SK-N-SH (cell line): ENCODE measurements at regions not wholly inside any gene's neighbourhood (a gene's known extent, or its start where the extent isn't known, plus 50 kb on each side); places are given as distances from the start of the nearest gene placed in this dataset.
A peak's percentile ranks its signal among the peaks of the same experiment; 100 is the strongest.

Experiments
- CTCF ChIA-PET: fragments of 300-600, 350-600 bp; formaldehyde crosslinking; extraction: SDS; loops from one replicate; lab custom pipeline; 2021; lab: Yijun Ruan, JAX
- POLR2A ChIA-PET: fragments of 350-600 bp; sonication (Branson Sonifier 250); formaldehyde crosslinking; extraction: SDS; loops from one replicate; lab custom pipeline; 2020; ENCODE audit warnings: antibody characterized with exemption, inconsistent platforms; lab: Yijun Ruan, JAX
- DNase-seq: peaks from one replicate; pipeline ENCODE4 v3.0.0; 2012
- H2AFZ ChIP-seq: fragments of 200-600 bp; sonication (generic); 2 replicates; pipeline ENCODE4 v1.8.1; 2016; ENCODE audit warnings: antibody characterized with exemption, mild to moderate bottlenecking, low read depth
- H3F3A ChIP-seq: fragments of 200-600 bp; sonication (generic); replicated peaks from 2 replicates; pipeline ENCODE3; 2016; ENCODE audit warnings: antibody characterized with exemption, mild to moderate bottlenecking; ENCODE audit not compliant: insufficient read depth
- H3K27ac ChIP-seq, 2 experiments: fragments of 200-500 bp in 1 of 2; fragments of 200-600 bp in 1 of 2; sonication (Bioruptor generic) in 1 of 2; sonication (generic), shearing (Covaris generic) in 1 of 2; 2 replicates each; pipeline versions ENCODE4 v1.5.1 to v1.6.1; 2014 to 2016; ENCODE audit warnings: low read depth in 2 of 2, inconsistent platforms in 1 of 2, low read length in 1 of 2, mild to moderate bottlenecking in 1 of 2, mixed read lengths in 1 of 2
- H3K27me3 ChIP-seq: fragments of 200-600 bp; sonication (generic), shearing (Covaris generic); 2 replicates; pipeline ENCODE4 v1.6.1; 2016; ENCODE audit warnings: mixed run types; ENCODE audit not compliant: insufficient read depth
- H3K36me3 ChIP-seq, 2 experiments: fragments of 200-500 bp in 1 of 2; fragments of 200-600 bp in 1 of 2; sonication (Bioruptor generic) in 1 of 2; sonication (generic) in 1 of 2; replicated peaks in 1 of 2; 2 replicates each; pipeline versions ENCODE3 to v1.5.1; 2014 to 2016; ENCODE audit warnings: low read length in 1 of 2, mild to moderate bottlenecking in 1 of 2; ENCODE audit not compliant: insufficient read depth in 2 of 2, control insufficient read depth in 1 of 2
- H3K4me1 ChIP-seq, 2 experiments: fragments of 200-500 bp in 1 of 2; fragments of 200-600 bp in 1 of 2; sonication (Bioruptor generic) in 1 of 2; sonication (generic), shearing (Covaris generic) in 1 of 2; 2 replicates each; pipeline versions ENCODE4 v1.5.1 to v1.6.1; 2014 to 2016; ENCODE audit warnings: low read depth in 1 of 2, low read length in 1 of 2, mixed run types in 1 of 2; ENCODE audit not compliant: insufficient read depth in 2 of 2, control insufficient read depth in 1 of 2
- H3K4me2 ChIP-seq: fragments of 200-600 bp; sonication (generic), shearing (Covaris generic); 2 replicates; pipeline ENCODE4 v1.6.1; 2017; ENCODE audit warnings: mixed run types
- H3K4me3 ChIP-seq, 2 experiments: fragments of 200-500 bp in 1 of 2; fragments of 200-600 bp in 1 of 2; sonication (Bioruptor generic) in 1 of 2; sonication (generic), shearing (Covaris generic) in 1 of 2; 2 replicates each; pipeline versions ENCODE4 v1.5.1 to v1.8.1; 2014 to 2016; ENCODE audit warnings: low read depth in 2 of 2, inconsistent platforms in 1 of 2, low read length in 1 of 2, mild to moderate bottlenecking in 1 of 2, mixed read lengths in 1 of 2, moderate library complexity in 1 of 2
- H3K79me2 ChIP-seq: fragments of 200-600 bp; sonication (generic); 2 replicates; pipeline ENCODE4 v1.8.1; 2017; ENCODE audit warnings: mild to moderate bottlenecking; ENCODE audit not compliant: insufficient read depth
- H3K9ac ChIP-seq: fragments of 200-600 bp; sonication (generic); 2 replicates; pipeline ENCODE4 v1.6.1; 2017; ENCODE audit warnings: mixed run types
- H3K9me2 ChIP-seq: fragments of 200-600 bp; sonication (generic); 2 replicates; pipeline ENCODE4 v1.6.1; 2017; ENCODE audit warnings: mixed run types
- H3K9me3 ChIP-seq: fragments of 200-600 bp; sonication (generic); 2 replicates; pipeline ENCODE4 v1.6.1; 2017; ENCODE audit warnings: mixed run types, mild to moderate bottlenecking, moderate library complexity
- H4K20me1 ChIP-seq: fragments of 200-600 bp; sonication (generic); 2 replicates; pipeline ENCODE4 v1.6.1; 2017; ENCODE audit warnings: mild to moderate bottlenecking, mixed run types; ENCODE audit not compliant: insufficient read depth
- EP300 ChIP-seq, 2 experiments: IDR thresholded peaks; 2 replicates each; pipeline versions ENCODE4 v1.4.0 to v1.6.1; 2012; ENCODE audit warnings: borderline replicate concordance in 1 of 2, low read depth in 1 of 2, low read length in 1 of 2
- FOXJ3 ChIP-seq: sonication (generic); formaldehyde crosslinking; IDR thresholded peaks from 2 replicates; pipeline ENCODE4 v1.5.1; 2020; ENCODE audit warnings: mild to moderate bottlenecking, missing genetic modification reagents
- FOXM1 ChIP-seq: IDR thresholded peaks from 2 replicates; pipeline ENCODE4 v1.4.0; 2012; ENCODE audit warnings: low read depth, mild to moderate bottlenecking
- GABPA ChIP-seq: IDR thresholded peaks from 2 replicates; pipeline ENCODE4 v1.4.0; 2012; ENCODE audit warnings: low read depth, mild to moderate bottlenecking
- MEF2A ChIP-seq: IDR thresholded peaks from 2 replicates; pipeline ENCODE4 v1.4.0; 2012; ENCODE audit warnings: low read depth, borderline replicate concordance
- MXI1 ChIP-seq: IDR thresholded peaks from 2 replicates; pipeline ENCODE4 v1.6.1; 2012; ENCODE audit warnings: mild to moderate bottlenecking, low read depth, low read length, improper control_type of control experiment
- NRF1 ChIP-seq: IDR thresholded peaks from 2 replicates; pipeline ENCODE4 v1.6.1; 2012; ENCODE audit warnings: low read depth, mild to moderate bottlenecking, low read length
- RFX5 ChIP-seq: IDR thresholded peaks from 2 replicates; pipeline ENCODE4 v1.6.1; 2012; ENCODE audit warnings: mild to moderate bottlenecking, improper control_type of control experiment, low read length
- RXRA ChIP-seq: IDR thresholded peaks from 2 replicates; pipeline ENCODE4 v1.4.0; 2012; ENCODE audit warnings: low read depth, mild to moderate bottlenecking, borderline replicate concordance
- SIN3A ChIP-seq: IDR thresholded peaks from 2 replicates; pipeline ENCODE4 v1.6.1; 2012; ENCODE audit warnings: low read depth, mild to moderate bottlenecking, low read length, moderate library complexity, borderline replicate concordance
- TAF1 ChIP-seq: IDR thresholded peaks from 2 replicates; pipeline ENCODE4 v1.6.1; 2012; ENCODE audit warnings: low read depth, mild to moderate bottlenecking, low read length, moderate library complexity, borderline replicate concordance
- TCF12 ChIP-seq: IDR thresholded peaks from 2 replicates; pipeline ENCODE4 v1.4.0; 2012
- YY1 ChIP-seq: IDR thresholded peaks from 2 replicates; pipeline ENCODE4 v1.4.0; 2012; ENCODE audit warnings: low read depth, mild to moderate bottlenecking
- WGBS: methylation state at CpG from one replicate; pipeline ENCODE4 v1.1.6; 2017; ENCODE audit warnings: low lambda C conversion rate; 5-methylcytosine and 5-hydroxymethylcytosine counted together
- TF ChIP-seq, protein P1 (sequence below): IDR thresholded peaks from 2 replicates; pipeline ENCODE4 v1.4.0; 2012; ENCODE audit warnings: low read depth, borderline replicate concordance
- TF ChIP-seq, protein P2 (sequence below): IDR thresholded peaks from 2 replicates; pipeline ENCODE4 v1.6.1; 2012; ENCODE audit warnings: mild to moderate bottlenecking, low read depth, low read length, moderate library complexity
- TF ChIP-seq, protein P3 (sequence below): IDR thresholded peaks from 2 replicates; pipeline ENCODE4 v1.4.0; 2012; ENCODE audit warnings: low read depth, borderline replicate concordance

DNA sequence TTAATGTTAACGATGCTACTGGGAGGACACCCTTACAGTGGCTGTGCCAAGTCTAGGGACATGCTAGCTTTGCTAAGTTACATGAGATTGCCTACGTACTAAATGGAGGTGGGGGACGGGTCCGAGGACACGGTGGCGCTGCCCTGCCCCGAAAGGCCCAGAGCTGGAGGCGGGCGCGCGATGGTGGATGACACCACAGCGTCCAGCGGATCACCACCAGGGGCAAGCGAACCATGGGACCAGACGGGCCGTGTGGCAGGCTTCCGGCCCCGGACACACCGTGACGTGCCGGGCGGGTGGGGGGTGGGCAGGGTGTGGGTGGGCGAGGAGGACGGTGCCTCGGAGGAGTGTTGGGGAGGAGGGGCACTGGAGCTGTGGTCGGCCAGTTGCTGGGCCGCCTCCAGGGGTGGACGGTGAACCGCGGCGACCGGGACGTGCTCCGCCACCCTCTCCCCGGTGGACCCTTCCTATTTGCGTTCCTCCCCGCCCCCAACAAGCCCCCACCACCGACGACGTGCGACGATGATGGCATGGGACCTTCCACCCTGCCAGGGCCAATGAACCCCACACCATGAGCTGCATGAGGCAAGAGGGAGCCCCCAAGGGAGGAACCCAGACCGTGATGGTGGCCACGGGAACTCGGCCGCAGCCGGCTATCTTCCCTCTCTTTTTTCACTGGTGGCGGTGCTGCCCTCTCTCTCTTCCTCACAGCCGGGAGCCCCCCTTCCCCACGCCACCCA lies 773.3 kb upstream of the DEFB115 start:
- no peaks in the 10 kb centered on the region for H3F3A ChIP-seq
- no peaks in the 10 kb centered on the region for H3K36me3 ChIP-seq
- H3K9ac ChIP-seq, result no peak overlapping the region
- no peaks in the 10 kb centered on the region for H3K9me3 ChIP-seq
- peak; percentile 7 for DNase-seq
- no peak overlapping the region for H3K27ac ChIP-seq
- H3K27me3 ChIP-seq, result no peaks in the 10 kb centered on the region; the same call in 1 of the 2 replicates
- ChIA-PET POLR2A (no interaction called here), CTCF (no interaction called here)
- H3K4me2 ChIP-seq, result no peak overlapping the region
- 47% methylated on average over 29 of the region's 50 CpGs for WGBS
- H2AFZ ChIP-seq, result no peak overlapping the region
- H3K79me2 ChIP-seq, result no peaks in the 10 kb centered on the region
- H3K9me2 ChIP-seq, result no peaks in the 10 kb centered on the region
- TF ChIP-seq RXRA (no peak), EP300 (IDR thresholded peaks at IDR 0.05; ENCODE audit: borderline replicate concordance in 1 of 2, low read depth in 1 of 2, low read length in 1 of 2) (no peak), YY1 (no peak), TAF1 (no peak), NRF1 (no peak), MEF2A (no peak)
- TF ChIP-seq, protein P1, sequence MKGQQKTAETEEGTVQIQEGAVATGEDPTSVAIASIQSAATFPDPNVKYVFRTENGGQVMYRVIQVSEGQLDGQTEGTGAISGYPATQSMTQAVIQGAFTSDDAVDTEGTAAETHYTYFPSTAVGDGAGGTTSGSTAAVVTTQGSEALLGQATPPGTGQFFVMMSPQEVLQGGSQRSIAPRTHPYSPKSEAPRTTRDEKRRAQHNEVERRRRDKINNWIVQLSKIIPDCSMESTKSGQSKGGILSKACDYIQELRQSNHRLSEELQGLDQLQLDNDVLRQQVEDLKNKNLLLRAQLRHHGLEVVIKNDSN, result no peak
- TF ChIP-seq, protein P2, sequence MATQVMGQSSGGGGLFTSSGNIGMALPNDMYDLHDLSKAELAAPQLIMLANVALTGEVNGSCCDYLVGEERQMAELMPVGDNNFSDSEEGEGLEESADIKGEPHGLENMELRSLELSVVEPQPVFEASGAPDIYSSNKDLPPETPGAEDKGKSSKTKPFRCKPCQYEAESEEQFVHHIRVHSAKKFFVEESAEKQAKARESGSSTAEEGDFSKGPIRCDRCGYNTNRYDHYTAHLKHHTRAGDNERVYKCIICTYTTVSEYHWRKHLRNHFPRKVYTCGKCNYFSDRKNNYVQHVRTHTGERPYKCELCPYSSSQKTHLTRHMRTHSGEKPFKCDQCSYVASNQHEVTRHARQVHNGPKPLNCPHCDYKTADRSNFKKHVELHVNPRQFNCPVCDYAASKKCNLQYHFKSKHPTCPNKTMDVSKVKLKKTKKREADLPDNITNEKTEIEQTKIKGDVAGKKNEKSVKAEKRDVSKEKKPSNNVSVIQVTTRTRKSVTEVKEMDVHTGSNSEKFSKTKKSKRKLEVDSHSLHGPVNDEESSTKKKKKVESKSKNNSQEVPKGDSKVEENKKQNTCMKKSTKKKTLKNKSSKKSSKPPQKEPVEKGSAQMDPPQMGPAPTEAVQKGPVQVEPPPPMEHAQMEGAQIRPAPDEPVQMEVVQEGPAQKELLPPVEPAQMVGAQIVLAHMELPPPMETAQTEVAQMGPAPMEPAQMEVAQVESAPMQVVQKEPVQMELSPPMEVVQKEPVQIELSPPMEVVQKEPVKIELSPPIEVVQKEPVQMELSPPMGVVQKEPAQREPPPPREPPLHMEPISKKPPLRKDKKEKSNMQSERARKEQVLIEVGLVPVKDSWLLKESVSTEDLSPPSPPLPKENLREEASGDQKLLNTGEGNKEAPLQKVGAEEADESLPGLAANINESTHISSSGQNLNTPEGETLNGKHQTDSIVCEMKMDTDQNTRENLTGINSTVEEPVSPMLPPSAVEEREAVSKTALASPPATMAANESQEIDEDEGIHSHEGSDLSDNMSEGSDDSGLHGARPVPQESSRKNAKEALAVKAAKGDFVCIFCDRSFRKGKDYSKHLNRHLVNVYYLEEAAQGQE, result no peak
- no peak overlapping the region for H3K4me3 ChIP-seq
- no peaks in the 10 kb centered on the region for H3K4me1 ChIP-seq
- H4K20me1 ChIP-seq, result no peaks in the 10 kb centered on the region

DNA sequence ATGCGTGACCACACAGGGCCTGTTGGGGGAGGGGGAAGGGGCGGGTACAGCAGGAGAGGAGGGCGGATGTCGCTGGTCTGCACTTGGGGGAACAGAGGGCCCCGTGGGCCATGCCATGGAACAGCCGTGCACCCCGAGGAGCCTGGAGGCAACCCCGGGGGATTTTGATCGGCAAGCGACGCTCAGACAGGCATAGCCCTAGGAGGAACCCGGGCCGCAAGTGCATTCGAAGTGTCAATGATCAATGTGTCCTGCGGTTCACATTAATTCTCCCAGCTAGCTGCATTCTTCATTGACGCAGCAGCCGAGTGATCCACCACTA lies 772.8 kb upstream of the DEFB115 start:
- Histone ChIP-seq H3K4me2 (no peak overlapping the region), H3K4me1 (no peaks in the 10 kb centered on the region)
- TF ChIP-seq FOXJ3 (CRISPR knock-in tag), result no peak
- TF ChIP-seq RXRA, result no peak
- no peak for TF ChIP-seq MXI1
- TF ChIP-seq TAF1, result no peak
- TF ChIP-seq SIN3A, result no peak
- TF ChIP-seq RFX5, result no peak
- TF ChIP-seq TCF12, result no peak
- no peak for TF ChIP-seq FOXM1
- no peak for TF ChIP-seq GABPA
- TF ChIP-seq, protein P3, sequence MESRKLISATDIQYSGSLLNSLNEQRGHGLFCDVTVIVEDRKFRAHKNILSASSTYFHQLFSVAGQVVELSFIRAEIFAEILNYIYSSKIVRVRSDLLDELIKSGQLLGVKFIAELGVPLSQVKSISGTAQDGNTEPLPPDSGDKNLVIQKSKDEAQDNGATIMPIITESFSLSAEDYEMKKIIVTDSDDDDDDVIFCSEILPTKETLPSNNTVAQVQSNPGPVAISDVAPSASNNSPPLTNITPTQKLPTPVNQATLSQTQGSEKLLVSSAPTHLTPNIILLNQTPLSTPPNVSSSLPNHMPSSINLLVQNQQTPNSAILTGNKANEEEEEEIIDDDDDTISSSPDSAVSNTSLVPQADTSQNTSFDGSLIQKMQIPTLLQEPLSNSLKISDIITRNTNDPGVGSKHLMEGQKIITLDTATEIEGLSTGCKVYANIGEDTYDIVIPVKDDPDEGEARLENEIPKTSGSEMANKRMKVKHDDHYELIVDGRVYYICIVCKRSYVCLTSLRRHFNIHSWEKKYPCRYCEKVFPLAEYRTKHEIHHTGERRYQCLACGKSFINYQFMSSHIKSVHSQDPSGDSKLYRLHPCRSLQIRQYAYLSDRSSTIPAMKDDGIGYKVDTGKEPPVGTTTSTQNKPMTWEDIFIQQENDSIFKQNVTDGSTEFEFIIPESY, result no peak
- TF ChIP-seq, all 33 proteins: peak for 0
- Histone ChIP-seq H3K27ac (no peak overlapping the region), H3K4me3 (no peak overlapping the region), H3K79me2 (no peaks in the 10 kb centered on the region), H4K20me1 (no peaks in the 10 kb centered on the region), H3K9me2 (no peaks in the 10 kb centered on the region), H3K9me3 (no peaks in the 10 kb centered on the region), H3K36me3 (no peaks in the 10 kb centered on the region), H3K27me3 (no peaks in the 10 kb centered on the region; the same call in 1 of the 2 replicates), H3K9ac (no peak overlapping the region), H2AFZ (no peak overlapping the region), H3F3A (no peaks in the 10 kb centered on the region)
- CTCF ChIA-PET, result no interaction called here
- 52% methylated on average over 5 of the region's 17 CpGs for WGBS
- POLR2A ChIA-PET, result no interaction called here
- DNase-seq, result peak; percentile 5
